ENCODE measurements at regions not wholly inside any gene's neighbourhood (a gene's known extent, or its start where the extent isn't known, plus 50 kb on each side); places are given as distances from the start of the nearest gene placed in this dataset.
A peak's percentile ranks its signal among the peaks of the same experiment; 100 is the strongest.

DNA sequence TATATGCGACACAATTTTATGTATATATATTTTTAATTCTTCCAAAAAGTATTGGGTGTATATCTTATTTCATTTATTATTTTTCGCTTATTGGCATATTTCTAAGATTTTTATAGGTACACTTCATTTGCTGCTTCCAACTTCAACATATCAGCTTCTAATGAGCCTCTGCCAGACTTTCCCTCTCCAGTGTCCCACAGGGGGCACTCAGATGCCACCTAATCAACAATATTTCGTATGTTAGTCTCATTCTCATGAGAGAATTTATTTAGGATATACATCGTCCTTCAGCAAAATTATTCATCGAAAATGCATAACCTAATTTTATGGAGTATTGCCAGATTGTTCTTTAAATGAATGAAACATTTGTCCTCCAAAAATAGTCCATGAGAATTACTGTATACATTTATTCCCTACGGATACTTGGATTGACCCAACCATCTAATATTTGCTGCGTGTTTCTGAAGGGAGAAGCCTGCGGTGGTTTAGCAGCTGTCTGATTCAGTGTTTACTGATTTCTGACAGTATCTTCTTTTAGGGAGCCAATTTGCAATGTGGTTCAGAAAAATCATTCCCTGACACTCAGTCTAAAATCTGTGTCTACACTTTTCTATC is 100.6 kb upstream of the SELENOP start:
- no peaks in the 10 kb centered on the region for H3K36me3 ChIP-seq (ENCODE audit: control insufficient read depth, insufficient read depth, low read length)
- no peak for DNase-seq (ENCODE audit: extremely low read depth, insufficient read length)
- H3K27me3 ChIP-seq (replicated peaks; ENCODE audit: control insufficient read depth, insufficient read depth, low read length), result no peaks in the 10 kb centered on the region
- H3K4me3 ChIP-seq (replicated peaks; ENCODE audit: low read depth, low read length), result no peak overlapping the region
- TF ChIP-seq, protein P1, sequence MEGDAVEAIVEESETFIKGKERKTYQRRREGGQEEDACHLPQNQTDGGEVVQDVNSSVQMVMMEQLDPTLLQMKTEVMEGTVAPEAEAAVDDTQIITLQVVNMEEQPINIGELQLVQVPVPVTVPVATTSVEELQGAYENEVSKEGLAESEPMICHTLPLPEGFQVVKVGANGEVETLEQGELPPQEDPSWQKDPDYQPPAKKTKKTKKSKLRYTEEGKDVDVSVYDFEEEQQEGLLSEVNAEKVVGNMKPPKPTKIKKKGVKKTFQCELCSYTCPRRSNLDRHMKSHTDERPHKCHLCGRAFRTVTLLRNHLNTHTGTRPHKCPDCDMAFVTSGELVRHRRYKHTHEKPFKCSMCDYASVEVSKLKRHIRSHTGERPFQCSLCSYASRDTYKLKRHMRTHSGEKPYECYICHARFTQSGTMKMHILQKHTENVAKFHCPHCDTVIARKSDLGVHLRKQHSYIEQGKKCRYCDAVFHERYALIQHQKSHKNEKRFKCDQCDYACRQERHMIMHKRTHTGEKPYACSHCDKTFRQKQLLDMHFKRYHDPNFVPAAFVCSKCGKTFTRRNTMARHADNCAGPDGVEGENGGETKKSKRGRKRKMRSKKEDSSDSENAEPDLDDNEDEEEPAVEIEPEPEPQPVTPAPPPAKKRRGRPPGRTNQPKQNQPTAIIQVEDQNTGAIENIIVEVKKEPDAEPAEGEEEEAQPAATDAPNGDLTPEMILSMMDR (IDR thresholded peaks at IDR 0.05; ENCODE audit: insufficient read depth, low read length, poor library complexity, severe bottlenecking), result peak; percentile 45

GRCh38 chr5:42908509-42909488 is 97.1 kb upstream of the SELENOP start:
- Histone ChIP-seq H3K36me3 (ENCODE audit: control insufficient read depth, insufficient read depth, low read length) (no peaks in the 10 kb centered on the region), H3K4me3 (replicated peaks; ENCODE audit: low read depth, low read length) (peak overlapping the region; percentile 46), H3K27me3 (replicated peaks; ENCODE audit: control insufficient read depth, insufficient read depth, low read length) (no peaks in the 10 kb centered on the region)
- DNase-seq (ENCODE audit: extremely low read depth, insufficient read length), result peak; percentile 62
- TF ChIP-seq, protein P1 (IDR thresholded peaks at IDR 0.05; ENCODE audit: insufficient read depth, low read length, poor library complexity, severe bottlenecking), result peak; percentile 93

GRCh38 chr5:42908086-42908485 is 96.4 kb upstream of the SELENOP start:
- TF ChIP-seq, protein P1 (IDR thresholded peaks at IDR 0.05; ENCODE audit: insufficient read depth, low read length, poor library complexity, severe bottlenecking), result no peak
- H3K27me3 ChIP-seq (replicated peaks; ENCODE audit: control insufficient read depth, insufficient read depth, low read length), result no peaks in the 10 kb centered on the region
- no peaks in the 10 kb centered on the region for H3K36me3 ChIP-seq (ENCODE audit: control insufficient read depth, insufficient read depth, low read length)
- H3K4me3 ChIP-seq (replicated peaks; ENCODE audit: low read depth, low read length), result no peak overlapping the region
- DNase-seq (ENCODE audit: extremely low read depth, insufficient read length), result no peak

- H3K4me3 ChIP-seq (replicated peaks; ENCODE audit: low read depth, low read length), result no peak overlapping the region
- no peaks in the 10 kb centered on the region for H3K36me3 ChIP-seq (ENCODE audit: control insufficient read depth, insufficient read depth, low read length)
- DNase-seq (ENCODE audit: extremely low read depth, insufficient read length), result no peak
- H3K27me3 ChIP-seq (replicated peaks; ENCODE audit: control insufficient read depth, insufficient read depth, low read length), result no peaks in the 10 kb centered on the region
- TF ChIP-seq, protein P1 (IDR thresholded peaks at IDR 0.05; ENCODE audit: insufficient read depth, low read length, poor library complexity, severe bottlenecking), result no peak
Measured at GRCh38 chr5:42905827-42906226, 94.1 kb upstream of the SELENOP start.

DNA sequence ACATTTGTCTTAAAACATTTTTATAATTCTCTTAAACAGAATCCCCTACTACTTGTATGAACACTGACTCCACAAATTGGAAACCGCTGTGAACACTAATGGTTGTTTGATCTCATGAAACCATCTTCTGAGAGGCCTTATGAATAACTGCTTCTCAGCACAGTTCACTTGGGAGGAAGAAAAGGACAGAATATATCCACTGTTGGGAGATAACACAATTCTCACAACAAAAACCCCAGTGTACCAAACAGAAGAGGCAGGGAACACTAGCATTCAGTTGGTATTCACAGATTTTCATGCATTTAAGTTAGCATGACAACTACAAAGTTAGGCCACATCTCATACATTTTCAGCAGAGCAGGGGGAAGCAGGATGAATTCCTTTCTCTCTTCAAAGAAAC is 89.0 kb upstream of the SELENOP start:
- no peak for DNase-seq (ENCODE audit: extremely low read depth, insufficient read length)
- no peaks in the 10 kb centered on the region; the same call in 1 of the 2 replicates for H3K27me3 ChIP-seq (replicated peaks; ENCODE audit: control insufficient read depth, insufficient read depth, low read length)
- H3K36me3 ChIP-seq (ENCODE audit: control insufficient read depth, insufficient read depth, low read length), result no peaks in the 10 kb centered on the region
- H3K4me3 ChIP-seq (replicated peaks; ENCODE audit: low read depth, low read length), result no peak overlapping the region
- TF ChIP-seq, protein P1 (IDR thresholded peaks at IDR 0.05; ENCODE audit: insufficient read depth, low read length, poor library complexity, severe bottlenecking), result no peak

Measured in GM06990 (cell line).